B cell (primary cell): ENCODE measurements at regions not wholly inside any gene's neighbourhood (a gene's known extent, or its start where the extent isn't known, plus 50 kb on each side); places are given as distances from the start of the nearest gene placed in this dataset.

Experiments
- EZH2 ChIP-seq: IDR thresholded peaks from 2 replicates; pipeline ENCODE4 v1.6.1; 2012; ENCODE audit warnings: borderline replicate concordance, low read depth, mild to moderate bottlenecking, moderate library complexity, low read length; ENCODE audit not compliant: insufficient read depth, poor library complexity, severe bottlenecking
- TF ChIP-seq, protein P1 (sequence below): fragments of 200-600 bp; IDR thresholded peaks from one replicate; pipeline ENCODE4 v1.8.0; 2022; ENCODE audit warnings: antibody characterized with exemption, mild to moderate bottlenecking

DNA sequence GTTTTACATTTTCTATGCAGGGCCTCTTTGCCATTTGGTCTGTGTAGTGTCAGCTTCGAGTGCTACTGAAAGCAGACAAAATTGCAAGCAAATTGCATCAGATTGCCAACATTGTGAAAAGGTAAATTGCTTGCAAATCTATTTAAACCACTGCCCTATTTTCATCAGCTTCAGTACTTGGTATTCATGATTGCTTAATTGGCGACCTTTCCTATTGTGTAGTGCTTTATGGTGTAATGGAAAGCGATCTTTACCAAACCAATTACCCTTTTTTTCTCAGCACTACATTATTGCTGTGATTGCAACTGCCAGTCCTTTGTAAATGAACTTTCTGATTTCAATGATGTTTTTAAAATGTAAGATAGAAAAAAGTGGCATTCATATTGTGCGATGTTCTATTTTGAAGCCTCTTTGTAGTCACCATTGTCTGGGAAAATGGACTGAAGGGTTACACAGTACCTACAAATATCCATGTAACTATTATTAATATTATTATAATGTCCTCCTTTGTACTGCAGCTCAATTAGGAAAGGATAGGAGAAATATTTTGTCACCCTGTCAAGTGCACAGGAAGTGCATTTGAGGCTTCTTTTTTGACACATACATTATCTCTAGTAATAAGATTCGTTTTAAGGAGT lies 177.7 kb upstream of the SP8 start:
- TF ChIP-seq, protein P1, sequence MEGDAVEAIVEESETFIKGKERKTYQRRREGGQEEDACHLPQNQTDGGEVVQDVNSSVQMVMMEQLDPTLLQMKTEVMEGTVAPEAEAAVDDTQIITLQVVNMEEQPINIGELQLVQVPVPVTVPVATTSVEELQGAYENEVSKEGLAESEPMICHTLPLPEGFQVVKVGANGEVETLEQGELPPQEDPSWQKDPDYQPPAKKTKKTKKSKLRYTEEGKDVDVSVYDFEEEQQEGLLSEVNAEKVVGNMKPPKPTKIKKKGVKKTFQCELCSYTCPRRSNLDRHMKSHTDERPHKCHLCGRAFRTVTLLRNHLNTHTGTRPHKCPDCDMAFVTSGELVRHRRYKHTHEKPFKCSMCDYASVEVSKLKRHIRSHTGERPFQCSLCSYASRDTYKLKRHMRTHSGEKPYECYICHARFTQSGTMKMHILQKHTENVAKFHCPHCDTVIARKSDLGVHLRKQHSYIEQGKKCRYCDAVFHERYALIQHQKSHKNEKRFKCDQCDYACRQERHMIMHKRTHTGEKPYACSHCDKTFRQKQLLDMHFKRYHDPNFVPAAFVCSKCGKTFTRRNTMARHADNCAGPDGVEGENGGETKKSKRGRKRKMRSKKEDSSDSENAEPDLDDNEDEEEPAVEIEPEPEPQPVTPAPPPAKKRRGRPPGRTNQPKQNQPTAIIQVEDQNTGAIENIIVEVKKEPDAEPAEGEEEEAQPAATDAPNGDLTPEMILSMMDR = no peak
- TF ChIP-seq EZH2 = no peak
